GDM1 (cell line): ENCODE measurements at regions not wholly inside any gene's neighbourhood (a gene's known extent, or its start where the extent isn't known, plus 50 kb on each side); places are given as distances from the start of the nearest gene placed in this dataset.
"Not testable (repeated sequence)": the region's sequence is repeated elsewhere in the genome, so short reads cannot be mapped to it uniquely, and the experiment has no call there.

Source experiments
- DNase-seq: peaks from one replicate; lab custom pipeline; 2025; lab: John Stamatoyannopoulos, UW

GRCh38 chr9:26163931-26164330 is 485.7 kb upstream of the TUSC1 start:
- no peak for DNase-seq

- no peak for DNase-seq
Measured at GRCh38 chr9:26159575-26160392, 481.5 kb upstream of the TUSC1 start.

GRCh38 chr9:26158631-26159150 is 480.4 kb upstream of the TUSC1 start:
- no peak for DNase-seq

- no peak for DNase-seq
Measured at GRCh38 chr9:26157411-26157810, 479.2 kb upstream of the TUSC1 start.

- DNase-seq, result no peak
Measured at GRCh38 chr9:26152350-26152749, 474.1 kb upstream of the TUSC1 start.

GRCh38 chr9:26148128-26148527 is 469.9 kb upstream of the TUSC1 start:
- no peak for DNase-seq

GRCh38 chr9:26145938-26146337 is 467.7 kb upstream of the TUSC1 start:
- DNase-seq, result no peak

GRCh38 chr9:26142631-26143030 is 464.4 kb upstream of the TUSC1 start:
- DNase-seq, result no peak

GRCh38 chr9:26142201-26142600 is 464.0 kb upstream of the TUSC1 start:
- no peak for DNase-seq

GRCh38 chr9:26133537-26133936 is 455.3 kb upstream of the TUSC1 start:
- DNase-seq, result no peak

- no peak for DNase-seq
Measured at GRCh38 chr9:26132746-26133312, 454.6 kb upstream of the TUSC1 start.

GRCh38 chr9:26131886-26132285 is 453.6 kb upstream of the TUSC1 start:
- no peak for DNase-seq

- no peak for DNase-seq
Measured at GRCh38 chr9:26129217-26129616, 451.0 kb upstream of the TUSC1 start.

- no peak for DNase-seq
Measured at GRCh38 chr9:26125693-26126092, 447.4 kb upstream of the TUSC1 start.

GRCh38 chr9:26116085-26116484 is 437.8 kb upstream of the TUSC1 start:
- not testable (repeated sequence) for DNase-seq

GRCh38 chr9:26112724-26113123 is 434.5 kb upstream of the TUSC1 start:
- DNase-seq, result no peak

GRCh38 chr9:26086396-26086795 is 408.2 kb upstream of the TUSC1 start:
- no peak for DNase-seq

GRCh38 chr9:26081847-26082246 is 403.6 kb upstream of the TUSC1 start:
- DNase-seq, result no peak

- DNase-seq, result no peak
Measured at GRCh38 chr9:26078706-26079105, 400.5 kb upstream of the TUSC1 start.

GRCh38 chr9:26077860-26078259 is 399.6 kb upstream of the TUSC1 start:
- no peak for DNase-seq

GRCh38 chr9:26067608-26068007 is 389.4 kb upstream of the TUSC1 start:
- no peak for DNase-seq

GRCh38 chr9:26066237-26066636 is 388.0 kb upstream of the TUSC1 start:
- no peak for DNase-seq

GRCh38 chr9:26061948-26062575 is 383.8 kb upstream of the TUSC1 start:
- no peak for DNase-seq
